GM13977 (cell line): ENCODE measurements at regions not wholly inside any gene's neighbourhood (a gene's known extent, or its start where the extent isn't known, plus 50 kb on each side); places are given as distances from the start of the nearest gene placed in this dataset.

Experiments
- DNase-seq: peaks from one replicate; pipeline ENCODE4 v3.0.0; 2012; ENCODE audit warnings: low spot score
- in situ Hi-C: fragments of 300-500 bp; cut with MboI; formaldehyde crosslinking; loops from one replicate; pipeline ENCODE4 v1.12.0; 2022; ENCODE audit warnings: low sequenced_read_pairs, low pct_unique_long_range_greater_than_20kb, mixed read lengths, inconsistent platforms; ENCODE audit not compliant: unreplicated experiment
- TF ChIP-seq, protein P1 (sequence below): IDR thresholded peaks from 2 replicates; pipeline ENCODE4 v1.5.1; 2012; ENCODE audit warnings: mild to moderate bottlenecking, control low read depth; ENCODE audit not compliant: insufficient read depth; ENCODE audit errors: extremely low read depth, missing control alignments

DNA sequence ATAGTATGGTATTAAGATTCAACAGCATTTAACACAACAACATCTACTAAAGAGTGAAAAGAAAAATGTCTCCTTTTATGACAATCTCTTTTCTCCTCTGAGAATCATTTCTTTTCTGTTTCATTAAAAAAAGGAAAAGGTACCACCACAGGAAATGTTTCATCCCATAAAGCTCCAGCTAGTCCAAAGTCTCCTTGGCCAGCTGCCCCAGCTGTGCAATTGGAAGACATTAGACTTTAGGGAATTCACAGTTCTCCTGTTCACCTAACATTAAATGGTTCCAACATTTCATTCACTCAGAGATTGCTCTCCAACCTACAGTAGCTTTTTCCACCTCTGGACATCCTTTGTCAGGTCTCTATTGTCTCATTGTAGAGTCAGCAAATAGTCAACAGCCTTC lies 78.7 kb upstream of the YPEL5 start:
- DNase-seq = no peak
- in situ Hi-C loops = no loop called here
- TF ChIP-seq, protein P1, sequence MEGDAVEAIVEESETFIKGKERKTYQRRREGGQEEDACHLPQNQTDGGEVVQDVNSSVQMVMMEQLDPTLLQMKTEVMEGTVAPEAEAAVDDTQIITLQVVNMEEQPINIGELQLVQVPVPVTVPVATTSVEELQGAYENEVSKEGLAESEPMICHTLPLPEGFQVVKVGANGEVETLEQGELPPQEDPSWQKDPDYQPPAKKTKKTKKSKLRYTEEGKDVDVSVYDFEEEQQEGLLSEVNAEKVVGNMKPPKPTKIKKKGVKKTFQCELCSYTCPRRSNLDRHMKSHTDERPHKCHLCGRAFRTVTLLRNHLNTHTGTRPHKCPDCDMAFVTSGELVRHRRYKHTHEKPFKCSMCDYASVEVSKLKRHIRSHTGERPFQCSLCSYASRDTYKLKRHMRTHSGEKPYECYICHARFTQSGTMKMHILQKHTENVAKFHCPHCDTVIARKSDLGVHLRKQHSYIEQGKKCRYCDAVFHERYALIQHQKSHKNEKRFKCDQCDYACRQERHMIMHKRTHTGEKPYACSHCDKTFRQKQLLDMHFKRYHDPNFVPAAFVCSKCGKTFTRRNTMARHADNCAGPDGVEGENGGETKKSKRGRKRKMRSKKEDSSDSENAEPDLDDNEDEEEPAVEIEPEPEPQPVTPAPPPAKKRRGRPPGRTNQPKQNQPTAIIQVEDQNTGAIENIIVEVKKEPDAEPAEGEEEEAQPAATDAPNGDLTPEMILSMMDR = no peak

DNA sequence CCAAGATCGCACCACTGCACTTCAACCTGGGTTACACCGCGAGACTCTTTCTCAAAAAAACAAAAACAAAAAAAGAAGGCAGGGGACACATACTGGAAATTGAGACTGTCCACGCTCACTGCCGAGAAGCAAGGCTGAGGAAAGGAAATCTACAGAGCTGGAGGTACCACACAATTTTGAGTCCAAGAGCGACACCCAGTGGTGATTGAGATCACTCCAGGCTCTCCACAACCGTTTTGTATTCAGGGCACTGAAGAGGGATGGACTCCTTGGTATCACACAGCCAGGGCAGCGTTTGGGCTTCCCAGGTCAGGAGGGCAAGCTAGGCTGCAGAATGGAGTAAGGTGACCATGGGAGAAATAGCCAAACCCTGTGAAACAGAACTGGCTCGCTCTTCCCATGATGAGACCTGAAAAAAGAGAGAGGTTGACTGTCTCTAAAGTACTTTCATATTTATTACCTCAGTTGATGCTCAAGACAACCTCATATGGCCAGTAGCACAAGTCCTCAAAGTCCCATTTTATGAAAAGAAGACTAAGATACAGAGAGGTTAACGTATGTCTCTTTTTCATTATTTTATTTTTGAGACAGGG lies 74.5 kb upstream of the YPEL5 start:
- TF ChIP-seq, protein P1 = peak; percentile 80
- DNase-seq = peak; percentile 68
- in situ Hi-C loops = no loop called here

DNA sequence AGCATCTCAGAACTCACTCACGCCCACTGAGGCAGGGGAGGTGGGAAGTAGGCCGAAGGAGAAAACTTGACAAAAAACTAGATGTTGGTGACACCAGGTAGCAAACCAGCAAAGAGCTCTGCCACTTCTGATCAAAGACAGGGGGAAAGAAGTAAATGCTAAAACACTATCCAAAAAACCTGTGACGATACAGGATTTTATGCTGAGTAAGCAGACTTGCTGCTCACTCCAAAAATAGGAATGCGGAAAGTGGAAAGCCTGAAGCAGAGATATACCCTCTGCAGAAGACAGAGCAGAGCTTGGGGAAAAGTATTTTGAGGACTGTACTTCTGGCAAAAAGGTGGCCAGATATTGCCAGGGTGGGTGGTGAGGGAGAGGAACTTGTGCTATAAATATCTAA lies 73.3 kb upstream of the YPEL5 start:
- in situ Hi-C loops = no loop called here
- TF ChIP-seq, protein P1 = no peak
- no peak for DNase-seq

GRCh38 chr2:30074023-30074422 lies 72.8 kb upstream of the YPEL5 start:
- TF ChIP-seq, protein P1 = no peak
- DNase-seq = no peak
- in situ Hi-C loops = no loop called here

- in situ Hi-C loops = no loop called here
- TF ChIP-seq, protein P1 = no peak
- DNase-seq = no peak
Measured at GRCh38 chr2:30078521-30078920, 68.3 kb upstream of the YPEL5 start.

GRCh38 chr2:30084915-30085314 lies 61.9 kb upstream of the YPEL5 start:
- TF ChIP-seq, protein P1 = no peak
- in situ Hi-C loops = no loop called here
- no peak for DNase-seq

- in situ Hi-C loops = no loop called here
Measured at GRCh38 chr2:30089171-30089570, 57.6 kb upstream of the YPEL5 start.

More at GRCh38 chr2:30089171-30089570, 57.6 kb upstream of the YPEL5 start:
- TF ChIP-seq, protein P1 = no peak
- no peak for DNase-seq
